Left ventricle myocardium inferior (tissue), 1 donor: ENCODE measurements at regions not wholly inside any gene's neighbourhood (a gene's known extent, or its start where the extent isn't known, plus 50 kb on each side); places are given as distances from the start of the nearest gene placed in this dataset.

Experiments used
- DNase-seq: peaks from one replicate; pipeline ENCODE4 v3.0.0-alpha.2; 2020
- H3K27ac ChIP-seq: fragments of 200-600 bp; replicated peaks from 2 replicates; pipeline ENCODE4 v1.8.0; 2021
- H3K27me3 ChIP-seq: fragments of 200-600 bp; 2 replicates; pipeline ENCODE4 v1.8.0; 2021; ENCODE audit warnings: low read depth
- H3K36me3 ChIP-seq: fragments of 200-600 bp; 2 replicates; pipeline ENCODE4 v1.8.0; 2021
- H3K4me1 ChIP-seq: fragments of 200-600 bp; 2 replicates; pipeline ENCODE4 v1.8.0; 2021
- H3K4me3 ChIP-seq: fragments of 200-600 bp; 2 replicates; pipeline ENCODE4 v1.8.0; 2021; ENCODE audit warnings: mild to moderate bottlenecking, moderate library complexity
- H3K9me3 ChIP-seq: fragments of 200-600 bp; replicated peaks from 2 replicates; pipeline ENCODE4 v1.8.0; 2021
- CTCF ChIP-seq: fragments of 200-600 bp; IDR thresholded peaks from 2 replicates; pipeline ENCODE4 v1.8.0; 2021; ENCODE audit warnings: antibody characterized with exemption, mild to moderate bottlenecking, borderline replicate concordance
- intact Hi-C: fragments of 100-400 bp; cut with micrococcal nuclease; formaldehyde crosslinking; loops from one replicate; pipeline ENCODE4 v1.11.0; 2022
- donor health status: DM: no; HTN: yes; CAD: no; lungs with severe emphysema.

- no peak for DNase-seq
- TF ChIP-seq CTCF, result no peak
Observed at GRCh38 chr10:44267007-44267406, 117.9 kb downstream of the CXCL12 start.

DNA sequence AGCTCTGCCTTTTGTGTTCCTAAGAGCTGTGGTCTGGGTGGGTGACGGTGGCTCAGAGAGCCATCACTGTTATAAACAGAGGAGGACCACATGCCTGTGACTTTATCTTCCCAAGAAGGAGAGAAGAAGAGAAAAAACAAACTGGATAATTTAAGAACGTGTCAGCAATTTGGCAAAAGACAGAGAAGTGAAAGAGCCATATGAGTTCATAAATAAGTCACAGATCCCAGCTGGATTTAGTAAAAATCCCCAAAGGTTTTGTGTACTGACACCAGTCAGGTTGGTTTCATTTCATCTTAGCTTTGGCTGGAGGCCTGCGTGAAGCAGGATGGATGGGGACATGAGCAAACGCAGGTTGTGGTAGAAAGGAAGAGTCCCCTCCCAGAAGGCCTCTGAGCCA, 120.7 kb downstream of the CXCL12 start:
- Histone ChIP-seq H3K4me3 (no peak overlapping the region), H3K27me3 (no peaks in the 10 kb centered on the region), H3K9me3 (peaks cover 25% of the 10 kb centered on the region), H3K36me3 (no peaks in the 10 kb centered on the region), H3K27ac (peak overlapping the region; percentile 78), H3K4me1 (peaks cover 40% of the 10 kb centered on the region)
- DNase-seq, result no peak
- TF ChIP-seq CTCF, result no peak
- intact Hi-C loops, result no loop called here

More at GRCh38 chr10:44267007-44267406, 117.9 kb downstream of the CXCL12 start:
- peaks cover 25% of the 10 kb centered on the region for H3K9me3 ChIP-seq
- no peak overlapping the region for H3K27ac ChIP-seq
- intact Hi-C loops, result no loop called here
- no peaks in the 10 kb centered on the region for H3K36me3 ChIP-seq
- H3K4me3 ChIP-seq, result no peak overlapping the region
- H3K27me3 ChIP-seq, result no peaks in the 10 kb centered on the region
- peaks cover 25% of the 10 kb centered on the region for H3K4me1 ChIP-seq

GRCh38 chr10:44263771-44264170, 121.1 kb downstream of the CXCL12 start:
- H3K4me3 ChIP-seq, result no peak overlapping the region
- DNase-seq, result no peak
- intact Hi-C loops, result no loop called here
- peaks cover 23% of the 10 kb centered on the region for H3K9me3 ChIP-seq
- H3K27me3 ChIP-seq, result no peaks in the 10 kb centered on the region
- peaks cover 40% of the 10 kb centered on the region for H3K4me1 ChIP-seq
- peak overlapping the region; percentile 78 for H3K27ac ChIP-seq
- H3K36me3 ChIP-seq, result no peaks in the 10 kb centered on the region
- no peak for TF ChIP-seq CTCF

DNA sequence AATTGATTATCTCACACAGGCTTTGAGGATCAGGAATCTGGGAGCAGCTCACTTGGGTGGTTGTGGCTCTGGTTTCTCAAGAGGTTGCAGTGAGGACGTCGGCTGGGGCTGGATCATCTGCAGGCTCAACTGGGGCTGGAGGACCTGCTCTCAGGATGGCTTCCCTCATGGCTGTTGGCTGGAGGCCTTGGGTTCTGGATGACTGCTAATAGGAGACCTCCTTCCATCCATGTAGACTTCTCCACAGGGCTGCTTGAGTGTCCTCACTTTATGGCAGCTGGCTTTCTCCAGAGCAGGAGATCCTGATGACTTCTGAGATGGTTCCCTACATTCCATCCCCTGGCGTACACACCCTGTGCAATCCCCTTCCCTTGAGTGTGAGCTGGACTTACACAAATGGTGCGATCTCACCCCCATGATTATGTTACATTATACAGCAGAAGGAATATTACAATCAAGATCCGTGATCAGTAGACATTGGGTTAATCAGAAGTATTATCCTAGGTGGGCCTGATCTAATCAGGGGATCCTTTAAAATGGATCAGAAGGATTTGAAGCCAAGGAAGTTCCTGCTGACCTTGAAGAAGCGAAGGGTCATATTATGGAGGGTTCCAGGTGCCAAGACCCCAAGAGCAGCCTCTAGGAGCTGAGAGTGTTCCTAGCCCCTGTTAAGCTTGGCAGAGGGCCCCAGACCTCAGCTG, 122.2 kb downstream of the CXCL12 start:
- H3K4me3 ChIP-seq, result no peak overlapping the region
- no peaks in the 10 kb centered on the region for H3K36me3 ChIP-seq
- H3K4me1 ChIP-seq, result peaks cover 40% of the 10 kb centered on the region
- peaks cover 13% of the 10 kb centered on the region for H3K9me3 ChIP-seq
- H3K27ac ChIP-seq, result no peak overlapping the region
- TF ChIP-seq CTCF, result no peak
- intact Hi-C loops, result no loop called here
- no peak for DNase-seq
- no peaks in the 10 kb centered on the region for H3K27me3 ChIP-seq

DNA sequence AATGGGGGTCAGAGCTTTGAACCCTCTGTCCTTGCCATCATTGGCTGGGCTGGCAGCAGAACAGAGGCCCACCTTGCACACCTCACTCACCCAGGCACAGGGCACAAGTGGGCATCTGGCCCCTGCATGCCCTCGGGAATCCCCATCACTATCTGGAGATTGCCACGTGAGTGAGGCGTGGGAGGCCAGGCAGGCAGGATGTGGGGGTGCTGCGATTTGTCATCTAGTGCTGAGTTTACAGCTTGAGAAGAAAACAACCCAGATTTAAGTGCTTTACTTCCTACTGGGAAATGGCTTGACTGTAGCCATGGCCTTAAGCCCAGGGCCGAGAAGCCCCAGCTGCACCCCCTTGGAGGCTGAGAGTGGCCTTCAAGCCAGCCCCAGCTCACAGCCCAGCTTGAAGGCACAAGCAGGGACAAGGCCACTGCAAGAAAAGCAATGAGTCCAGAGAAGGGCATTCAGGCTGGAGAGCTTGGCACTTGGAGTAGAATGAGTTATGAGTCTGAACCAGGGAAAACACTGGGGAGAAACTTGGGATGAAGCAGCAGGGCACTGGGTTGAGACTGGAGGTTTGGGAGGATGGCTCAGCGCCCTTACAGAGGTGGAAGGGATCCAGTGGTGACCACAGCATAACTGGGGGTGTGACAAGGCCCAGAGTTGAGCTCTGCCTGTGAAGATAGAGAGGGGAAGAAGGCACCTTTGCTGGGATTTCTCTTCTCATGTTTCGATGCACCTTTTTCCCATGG, 123.0 kb downstream of the CXCL12 start:
- no peak for TF ChIP-seq CTCF
- no peak for DNase-seq
- Histone ChIP-seq H3K9me3 (peaks cover 5% of the 10 kb centered on the region), H3K4me3 (no peak overlapping the region), H3K36me3 (no peaks in the 10 kb centered on the region), H3K27me3 (no peaks in the 10 kb centered on the region), H3K27ac (no peak overlapping the region), H3K4me1 (peaks cover 40% of the 10 kb centered on the region)
- intact Hi-C loops, result no loop called here
